ENCODE measurements at regions not wholly inside any gene's neighbourhood (a gene's known extent, or its start where the extent isn't known, plus 50 kb on each side); places are given as distances from the start of the nearest gene placed in this dataset.

DNA sequence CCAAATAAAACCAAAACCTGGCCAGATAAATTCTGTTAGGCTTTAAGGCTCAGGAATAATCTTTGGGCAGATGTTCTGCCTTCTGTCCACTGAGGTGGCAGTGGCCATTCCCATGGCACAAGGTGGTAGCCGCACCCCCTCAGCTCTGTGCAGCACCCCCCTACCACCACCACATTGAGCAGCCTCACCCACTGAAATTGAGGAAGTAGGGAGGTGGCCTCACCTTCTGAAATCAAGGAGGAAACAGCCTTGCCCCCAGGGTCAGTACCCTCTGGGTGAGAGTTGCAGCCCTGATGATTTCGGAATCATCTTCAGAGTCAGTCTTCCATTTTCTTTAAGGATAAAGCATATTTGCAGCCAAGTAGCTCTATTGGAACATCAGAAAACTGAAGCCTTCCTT is 204.8 kb upstream of the PIK3R1 start:
- Histone ChIP-seq H3K9me3 (replicated peaks in 1 of 2; ENCODE audit: control insufficient read depth in 2 of 2, insufficient read depth in 1 of 2, low read depth in 1 of 2, low read length in 2 of 2) (no peaks in the 10 kb centered on the region), H3K23ac (ENCODE audit: low read depth, low read length, poor library complexity) (no peak overlapping the region), H3K9ac (ENCODE audit: low read depth, low read length, poor library complexity) (no peak overlapping the region), H3K4me3 (ENCODE audit: low read length in 2 of 2) (no peak overlapping the region), H2AK5ac (ENCODE audit: low read depth, low read length) (no peak overlapping the region), H3K18ac (ENCODE audit: low read length) (peak overlapping the region; percentile 3), H2AFZ (ENCODE audit: low read length) (no peak overlapping the region), H3K4ac (ENCODE audit: low read length) (no peak overlapping the region), H4K91ac (ENCODE audit: low read depth, low read length, poor library complexity) (no peak overlapping the region), H2BK15ac (ENCODE audit: low read length) (no peak overlapping the region), H3K79me1 (ENCODE audit: low read depth, low read length) (no peaks in the 10 kb centered on the region), H4K8ac (ENCODE audit: low read depth, low read length) (no peak overlapping the region), H2BK12ac (ENCODE audit: low read length) (no peak overlapping the region), H3K14ac (ENCODE audit: low read length) (no peak overlapping the region), H2BK120ac (ENCODE audit: low read depth, low read length) (no peak overlapping the region), H3K4me1 (ENCODE audit: control insufficient read depth in 2 of 2, insufficient read depth in 1 of 2, low read depth in 1 of 2, low read length in 2 of 2) (peaks cover 5% of the 10 kb centered on the region in 2 donors), H2BK5ac (ENCODE audit: low read length) (no peak overlapping the region), H3K27me3 (ENCODE audit: control insufficient read depth in 3 of 3, insufficient read depth in 3 of 3, low read depth in 1 of 3, low read length in 3 of 3) (no peaks in the 10 kb centered on the region), H3K27ac (replicated peaks; ENCODE audit: low read length) (no peak overlapping the region), H3K36me3 (replicated peaks in 1 of 2; ENCODE audit: control insufficient read depth in 2 of 2, insufficient read depth in 2 of 2, low read length in 2 of 2) (no peaks in the 10 kb centered on the region), H3K4me2 (ENCODE audit: insufficient read depth, low read length, poor library complexity, severe bottlenecking) (no peak overlapping the region)
- WGBS, 2 donors (ENCODE audit: extremely low coverage in 2 of 2, insufficient read length in 2 of 2, insufficient replicate concordance in 1 of 2): no CpG with 5 or more reads among the region's 2 CpGs
- DNase-seq (ENCODE audit: low spot score): no peak

DNA sequence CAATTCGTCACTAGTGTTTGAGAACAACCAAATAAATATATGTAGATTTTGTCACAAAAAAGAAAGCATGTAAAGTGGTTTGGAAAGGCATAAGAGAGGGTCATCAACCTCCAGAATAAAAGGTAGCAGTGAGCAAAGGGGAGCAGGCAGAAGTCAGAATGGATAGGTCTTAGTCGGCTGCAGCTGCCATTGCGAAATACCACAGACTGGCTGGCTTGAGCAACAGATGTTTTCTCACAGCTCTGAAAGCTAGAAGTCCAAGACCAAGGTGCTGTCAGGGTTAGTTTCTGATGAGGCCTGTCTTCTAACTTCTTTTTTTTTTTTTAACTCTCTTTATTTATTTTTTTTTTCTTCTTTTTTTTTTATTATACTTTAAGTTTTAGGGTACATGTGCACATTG is 208.1 kb upstream of the PIK3R1 start:
- Histone ChIP-seq H3K27me3 (ENCODE audit: control insufficient read depth in 3 of 3, insufficient read depth in 3 of 3, low read depth in 1 of 3, low read length in 3 of 3) (no peaks in the 10 kb centered on the region), H4K8ac (ENCODE audit: low read depth, low read length) (no peak overlapping the region), H3K36me3 (replicated peaks in 1 of 2; ENCODE audit: control insufficient read depth in 2 of 2, insufficient read depth in 2 of 2, low read length in 2 of 2) (no peaks in the 10 kb centered on the region), H3K79me1 (ENCODE audit: low read depth, low read length) (no peaks in the 10 kb centered on the region), H2BK5ac (ENCODE audit: low read length) (no peak overlapping the region), H2BK15ac (ENCODE audit: low read length) (no peak overlapping the region), H2BK12ac (ENCODE audit: low read length) (no peak overlapping the region), H3K18ac (ENCODE audit: low read length) (no peak overlapping the region), H2BK120ac (ENCODE audit: low read depth, low read length) (no peak overlapping the region), H3K4me1 (ENCODE audit: control insufficient read depth in 2 of 2, insufficient read depth in 1 of 2, low read depth in 1 of 2, low read length in 2 of 2) (no peaks in the 10 kb centered on the region), H3K9me3 (replicated peaks in 1 of 2; ENCODE audit: control insufficient read depth in 2 of 2, insufficient read depth in 1 of 2, low read depth in 1 of 2, low read length in 2 of 2) (no peaks in the 10 kb centered on the region), H2AK5ac (ENCODE audit: low read depth, low read length) (no peak overlapping the region), H3K4me2 (ENCODE audit: insufficient read depth, low read length, poor library complexity, severe bottlenecking) (no peak overlapping the region), H3K4me3 (ENCODE audit: low read length in 2 of 2) (no peak overlapping the region), H3K9ac (ENCODE audit: low read depth, low read length, poor library complexity) (no peak overlapping the region), H3K23ac (ENCODE audit: low read depth, low read length, poor library complexity) (no peak overlapping the region), H4K91ac (ENCODE audit: low read depth, low read length, poor library complexity) (no peak overlapping the region), H3K14ac (ENCODE audit: low read length) (no peak overlapping the region), H3K4ac (ENCODE audit: low read length) (no peak overlapping the region), H3K27ac (replicated peaks; ENCODE audit: low read length) (no peak overlapping the region), H2AFZ (ENCODE audit: low read length) (no peak overlapping the region)
- DNase-seq (ENCODE audit: low spot score): no peak
- WGBS, 2 donors (ENCODE audit: extremely low coverage in 2 of 2, insufficient read length in 2 of 2, insufficient replicate concordance in 1 of 2): no CpG with 5 or more reads among the region's 3 CpGs

DNA sequence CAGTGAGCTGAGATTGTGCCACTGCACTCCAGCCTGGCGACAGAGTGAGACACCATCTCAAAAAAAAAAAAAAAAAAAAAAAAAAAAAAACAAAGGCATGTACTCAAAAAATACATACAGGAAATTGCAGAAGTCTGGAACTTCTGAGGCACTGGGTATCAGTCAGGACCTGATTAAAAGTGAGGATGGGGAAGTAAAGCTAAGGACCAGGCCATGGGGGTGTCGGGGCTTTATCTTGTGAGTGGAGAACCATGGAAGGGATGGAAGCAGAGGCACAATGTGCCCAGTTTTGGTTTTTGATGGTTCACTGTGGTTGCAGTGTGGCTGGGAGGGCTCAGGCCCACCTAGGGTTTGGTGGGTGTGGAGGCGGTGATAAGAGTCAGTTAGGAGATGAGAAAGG is 212.7 kb upstream of the PIK3R1 start:
- H4K91ac ChIP-seq (ENCODE audit: low read depth, low read length, poor library complexity): no peak overlapping the region
- no peak overlapping the region for H4K8ac ChIP-seq (ENCODE audit: low read depth, low read length)
- no peak overlapping the region for H2BK120ac ChIP-seq (ENCODE audit: low read depth, low read length)
- no peak overlapping the region for H3K4me3 ChIP-seq (ENCODE audit: low read length in 2 of 2)
- H2BK15ac ChIP-seq (ENCODE audit: low read length): no peak overlapping the region
- no peak overlapping the region for H3K9ac ChIP-seq (ENCODE audit: low read depth, low read length, poor library complexity)
- no peak overlapping the region for H2AK5ac ChIP-seq (ENCODE audit: low read depth, low read length)
- H3K4me2 ChIP-seq (ENCODE audit: insufficient read depth, low read length, poor library complexity, severe bottlenecking): no peak overlapping the region
- H3K23ac ChIP-seq (ENCODE audit: low read depth, low read length, poor library complexity): no peak overlapping the region
- H3K9me3 ChIP-seq (replicated peaks in 1 of 2; ENCODE audit: control insufficient read depth in 2 of 2, insufficient read depth in 1 of 2, low read depth in 1 of 2, low read length in 2 of 2): no peaks in the 10 kb centered on the region
- no CpG with 5 or more reads among the region's 3 CpGs for WGBS, 2 donors (ENCODE audit: extremely low coverage in 2 of 2, insufficient read length in 2 of 2, insufficient replicate concordance in 1 of 2)
- no peak overlapping the region for H3K4ac ChIP-seq (ENCODE audit: low read length)
- no peak overlapping the region for H2AFZ ChIP-seq (ENCODE audit: low read length)
- H3K18ac ChIP-seq (ENCODE audit: low read length): no peak overlapping the region
- no peaks in the 10 kb centered on the region for H3K36me3 ChIP-seq (replicated peaks in 1 of 2; ENCODE audit: control insufficient read depth in 2 of 2, insufficient read depth in 2 of 2, low read length in 2 of 2)
- H2BK5ac ChIP-seq (ENCODE audit: low read length): no peak overlapping the region
- H3K14ac ChIP-seq (ENCODE audit: low read length): no peak overlapping the region
- H3K27me3 ChIP-seq (ENCODE audit: control insufficient read depth in 3 of 3, insufficient read depth in 3 of 3, low read depth in 1 of 3, low read length in 3 of 3): no peaks in the 10 kb centered on the region
- no peaks in the 10 kb centered on the region for H3K4me1 ChIP-seq (ENCODE audit: control insufficient read depth in 2 of 2, insufficient read depth in 1 of 2, low read depth in 1 of 2, low read length in 2 of 2)
- no peak for DNase-seq (ENCODE audit: low spot score)
- no peaks in the 10 kb centered on the region for H3K79me1 ChIP-seq (ENCODE audit: low read depth, low read length)
- no peak overlapping the region for H3K27ac ChIP-seq (replicated peaks; ENCODE audit: low read length)
- no peak overlapping the region for H2BK12ac ChIP-seq (ENCODE audit: low read length)

DNA sequence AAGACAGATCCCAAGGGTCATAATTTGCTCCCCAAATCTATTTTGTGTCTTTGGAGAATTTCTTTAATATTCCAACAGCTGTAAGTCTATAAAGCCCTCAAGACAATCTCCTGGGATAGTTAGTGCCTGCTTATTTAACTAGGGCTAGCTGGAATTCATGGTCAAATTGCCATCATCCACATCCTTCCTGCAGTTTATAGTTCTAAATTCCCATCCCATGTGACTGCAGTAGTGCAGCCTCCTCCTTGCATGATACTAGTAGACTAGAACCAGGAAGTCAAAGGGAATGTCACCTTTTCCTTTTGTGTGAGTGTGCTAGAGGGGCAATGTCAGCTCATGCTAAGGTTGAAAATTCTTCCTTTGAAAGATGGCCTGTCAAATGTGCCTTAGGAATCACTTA is 214.8 kb upstream of the PIK3R1 start:
- no peak overlapping the region for H3K4me2 ChIP-seq (ENCODE audit: insufficient read depth, low read length, poor library complexity, severe bottlenecking)
- DNase-seq (ENCODE audit: low spot score): no peak
- no peak overlapping the region for H3K23ac ChIP-seq (ENCODE audit: low read depth, low read length, poor library complexity)
- no peak overlapping the region for H3K18ac ChIP-seq (ENCODE audit: low read length)
- no peak overlapping the region for H3K27ac ChIP-seq (replicated peaks; ENCODE audit: low read length)
- no peaks in the 10 kb centered on the region for H3K27me3 ChIP-seq (ENCODE audit: control insufficient read depth in 3 of 3, insufficient read depth in 3 of 3, low read depth in 1 of 3, low read length in 3 of 3)
- H2BK12ac ChIP-seq (ENCODE audit: low read length): no peak overlapping the region
- H2AFZ ChIP-seq (ENCODE audit: low read length): no peak overlapping the region
- H3K36me3 ChIP-seq (replicated peaks in 1 of 2; ENCODE audit: control insufficient read depth in 2 of 2, insufficient read depth in 2 of 2, low read length in 2 of 2): no peaks in the 10 kb centered on the region
- H3K4ac ChIP-seq (ENCODE audit: low read length): no peak overlapping the region
- H4K8ac ChIP-seq (ENCODE audit: low read depth, low read length): no peak overlapping the region
- H3K9ac ChIP-seq (ENCODE audit: low read depth, low read length, poor library complexity): no peak overlapping the region
- H3K79me1 ChIP-seq (ENCODE audit: low read depth, low read length): no peaks in the 10 kb centered on the region
- H2BK15ac ChIP-seq (ENCODE audit: low read length): no peak overlapping the region
- no peaks in the 10 kb centered on the region for H3K4me1 ChIP-seq (ENCODE audit: control insufficient read depth in 2 of 2, insufficient read depth in 1 of 2, low read depth in 1 of 2, low read length in 2 of 2)
- no peak overlapping the region for H3K14ac ChIP-seq (ENCODE audit: low read length)
- H4K91ac ChIP-seq (ENCODE audit: low read depth, low read length, poor library complexity): no peak overlapping the region
- H2AK5ac ChIP-seq (ENCODE audit: low read depth, low read length): no peak overlapping the region
- no peak overlapping the region for H2BK5ac ChIP-seq (ENCODE audit: low read length)
- H2BK120ac ChIP-seq (ENCODE audit: low read depth, low read length): no peak overlapping the region
- no peak overlapping the region for H3K4me3 ChIP-seq (ENCODE audit: low read length in 2 of 2)
- no peaks in the 10 kb centered on the region for H3K9me3 ChIP-seq (replicated peaks in 1 of 2; ENCODE audit: control insufficient read depth in 2 of 2, insufficient read depth in 1 of 2, low read depth in 1 of 2, low read length in 2 of 2)
